Thyroid gland (tissue), 4 donors: ENCODE measurements at regions not wholly inside any gene's neighbourhood (a gene's known extent, or its start where the extent isn't known, plus 50 kb on each side); places are given as distances from the start of the nearest gene placed in this dataset.

ENCODE experiments used
- DNase-seq, 2 donors: peaks; one replicate each; pipeline ENCODE4 v3.0.0-alpha.2; 2019
- H3K27ac ChIP-seq, 3 donors: fragments of 200-600 bp; sonication (generic); 1 replicate in 2 of 3; 2 replicates in 1 of 3; pipeline ENCODE4 v1.5.1; 2016 to 2019; ENCODE audit warnings: mild to moderate bottlenecking in 1 of 3, moderate library complexity in 1 of 3
- H3K27me3 ChIP-seq: fragments of 200-600 bp; sonication (generic); one replicate; pipeline ENCODE4 v1.5.1; 2019
- H3K36me3 ChIP-seq, 2 donors: fragments of 200-600 bp; sonication (generic); one replicate each; pipeline ENCODE4 v1.5.1; 2016 to 2019
- H3K4me1 ChIP-seq, 2 donors: fragments of 200-600 bp; sonication (generic); one replicate each; pipeline ENCODE4 v1.5.1; 2017 to 2019
- H3K4me3 ChIP-seq, 3 donors: fragments of 200-600 bp; sonication (generic); replicated peaks in 1 of 3; 1 replicate in 2 of 3; 2 replicates in 1 of 3; pipeline ENCODE4 v1.5.1; 2016; ENCODE audit warnings: mild to moderate bottlenecking in 1 of 3
- H3K9me3 ChIP-seq: fragments of 200-600 bp; sonication (generic); one replicate; pipeline ENCODE4 v1.5.1; 2017
- POLR2A ChIP-seq, 2 donors: fragments of 450-650 bp; IDR thresholded peaks; one replicate each; pipeline ENCODE4 v1.6.1; 2017; ENCODE audit warnings: antibody characterized with exemption in 2 of 2, mild to moderate bottlenecking in 2 of 2, moderate library complexity in 1 of 2
- whole genome bisulfite sequencing, 2 donors: methylation state at CpG; one replicate each; pipeline ENCODE4 v1.1.5; 2017; 5-methylcytosine and 5-hydroxymethylcytosine counted together
- intact Hi-C: fragments of 100-400 bp; cut with DNase I; formaldehyde crosslinking; loops from one replicate; pipeline ENCODE4 v1.15.1; 2023
- TF ChIP-seq, protein P1 (sequence below), 6 experiments: fragments of 200-600 bp in 3 of 6; fragments of 450-650 bp in 3 of 6; sonication (generic) in 3 of 6; IDR thresholded peaks; one replicate each; pipeline ENCODE4 v1.5.1; 2016 to 2019; ENCODE audit warnings: antibody characterized with exemption in 6 of 6, mild to moderate bottlenecking in 2 of 6, inconsistent platforms in 1 of 6, moderate library complexity in 1 of 6

DNA sequence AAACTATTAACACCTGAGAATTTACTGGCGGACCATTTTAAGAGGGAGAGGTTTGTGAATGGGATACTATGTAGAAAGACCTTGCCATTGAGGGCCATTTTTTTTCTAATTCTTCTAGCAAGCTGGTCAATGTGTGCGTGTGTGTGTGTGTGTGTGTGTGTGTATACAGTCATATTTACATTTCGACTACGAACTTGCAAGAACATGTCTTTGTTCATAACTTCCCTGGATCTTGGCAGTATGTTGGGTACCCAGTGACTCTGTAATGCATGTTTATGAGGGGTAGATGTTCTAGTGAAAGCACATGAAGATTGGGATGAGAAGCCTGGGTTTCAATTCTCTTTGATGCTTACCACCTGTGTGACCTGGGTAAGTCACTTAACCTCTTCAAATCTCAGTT, 133.6 kb downstream of the UBE2E3 start:
- no peak for DNase-seq
- TF ChIP-seq, protein P1, sequence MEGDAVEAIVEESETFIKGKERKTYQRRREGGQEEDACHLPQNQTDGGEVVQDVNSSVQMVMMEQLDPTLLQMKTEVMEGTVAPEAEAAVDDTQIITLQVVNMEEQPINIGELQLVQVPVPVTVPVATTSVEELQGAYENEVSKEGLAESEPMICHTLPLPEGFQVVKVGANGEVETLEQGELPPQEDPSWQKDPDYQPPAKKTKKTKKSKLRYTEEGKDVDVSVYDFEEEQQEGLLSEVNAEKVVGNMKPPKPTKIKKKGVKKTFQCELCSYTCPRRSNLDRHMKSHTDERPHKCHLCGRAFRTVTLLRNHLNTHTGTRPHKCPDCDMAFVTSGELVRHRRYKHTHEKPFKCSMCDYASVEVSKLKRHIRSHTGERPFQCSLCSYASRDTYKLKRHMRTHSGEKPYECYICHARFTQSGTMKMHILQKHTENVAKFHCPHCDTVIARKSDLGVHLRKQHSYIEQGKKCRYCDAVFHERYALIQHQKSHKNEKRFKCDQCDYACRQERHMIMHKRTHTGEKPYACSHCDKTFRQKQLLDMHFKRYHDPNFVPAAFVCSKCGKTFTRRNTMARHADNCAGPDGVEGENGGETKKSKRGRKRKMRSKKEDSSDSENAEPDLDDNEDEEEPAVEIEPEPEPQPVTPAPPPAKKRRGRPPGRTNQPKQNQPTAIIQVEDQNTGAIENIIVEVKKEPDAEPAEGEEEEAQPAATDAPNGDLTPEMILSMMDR (IDR thresholded peaks at IDR 0.05), result no peak
- TF ChIP-seq POLR2A (IDR thresholded peaks at IDR 0.05), result no peak
- intact Hi-C loops, result no loop called here
- 93 to 96% methylated on average over 4 of the region's 4 CpGs for WGBS, 2 donors
- Histone ChIP-seq H3K27ac (no peak overlapping the region), H3K27me3 (no peaks in the 10 kb centered on the region), H3K9me3 (no peaks in the 10 kb centered on the region), H3K36me3 (no peaks in the 10 kb centered on the region), H3K4me3 (no peak overlapping the region), H3K4me1 (no peaks in the 10 kb centered on the region)

DNA sequence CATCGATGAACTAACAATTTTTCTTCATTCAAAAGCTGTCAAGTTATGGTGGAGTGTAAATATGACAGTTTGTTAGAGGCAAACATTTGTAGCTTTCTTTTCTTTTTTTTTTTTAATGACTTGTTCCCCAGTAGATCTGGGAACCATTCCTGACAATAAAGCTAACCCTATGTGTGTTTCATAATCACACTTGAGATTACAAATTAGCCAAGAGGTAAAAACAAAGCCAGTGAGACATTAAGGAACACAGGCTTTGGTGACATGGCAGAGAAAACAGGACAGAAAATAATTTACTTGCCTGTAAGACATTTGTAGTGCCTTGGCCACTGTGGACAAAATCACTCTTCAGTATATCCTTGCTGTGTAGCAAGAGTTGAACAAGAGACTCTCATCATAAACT, 135.9 kb downstream of the UBE2E3 start:
- DNase-seq, result no peak
- H3K27me3 ChIP-seq, result no peaks in the 10 kb centered on the region
- no peak for TF ChIP-seq POLR2A (IDR thresholded peaks at IDR 0.05)
- TF ChIP-seq, protein P1 (IDR thresholded peaks at IDR 0.05), result no peak
- 80 to 82% methylated on average over 1 of the region's 1 CpG for WGBS, 2 donors
- no peaks in the 10 kb centered on the region for H3K36me3 ChIP-seq
- no peaks in the 10 kb centered on the region for H3K9me3 ChIP-seq
- H3K4me1 ChIP-seq, result no peaks in the 10 kb centered on the region
- no peak overlapping the region for H3K27ac ChIP-seq
- H3K4me3 ChIP-seq, result no peak overlapping the region
- intact Hi-C loops, result no loop called here

DNA sequence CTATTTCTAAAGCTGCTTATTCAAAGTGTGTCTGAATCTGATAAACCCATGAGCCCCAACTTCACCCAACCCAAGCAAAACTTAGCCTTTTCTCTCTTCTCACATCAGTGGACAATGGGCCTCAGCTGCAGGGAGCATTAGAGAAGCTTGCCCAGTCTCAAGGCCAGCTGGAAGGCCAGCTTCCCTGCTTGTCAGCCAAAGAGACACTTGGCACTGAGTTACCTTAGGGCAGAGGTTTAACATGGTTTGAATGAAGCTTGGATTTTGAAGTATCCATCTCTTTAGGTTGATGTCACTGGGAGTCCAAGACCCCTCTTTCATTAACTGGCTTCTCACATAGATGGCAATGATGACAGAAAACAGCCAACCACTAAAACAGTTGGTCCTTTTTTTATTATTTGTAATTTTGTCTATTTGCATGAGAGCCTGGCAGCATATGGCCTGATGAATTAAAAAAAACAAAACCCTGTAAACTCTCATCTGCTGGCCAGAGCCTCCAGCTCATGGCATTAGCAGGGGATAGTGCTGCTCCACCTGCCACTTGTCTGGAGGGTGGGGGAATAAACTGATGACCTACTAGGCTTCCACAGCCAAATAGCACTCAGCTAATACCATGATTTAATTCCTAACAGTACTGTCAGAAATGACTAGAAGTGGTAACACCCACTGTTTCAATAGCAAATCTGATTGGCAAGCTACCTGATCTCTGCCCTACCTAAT, 137.0 kb downstream of the UBE2E3 start:
- Histone ChIP-seq H3K36me3 (no peaks in the 10 kb centered on the region), H3K27ac (no peak overlapping the region), H3K9me3 (no peaks in the 10 kb centered on the region), H3K4me1 (no peaks in the 10 kb centered on the region), H3K27me3 (no peaks in the 10 kb centered on the region), H3K4me3 (no peak overlapping the region)
- intact Hi-C loops, result no loop called here
- TF ChIP-seq, protein P1 (IDR thresholded peaks at IDR 0.05), result no peak
- no peak for TF ChIP-seq POLR2A (IDR thresholded peaks at IDR 0.05)
- no peak for DNase-seq

DNA sequence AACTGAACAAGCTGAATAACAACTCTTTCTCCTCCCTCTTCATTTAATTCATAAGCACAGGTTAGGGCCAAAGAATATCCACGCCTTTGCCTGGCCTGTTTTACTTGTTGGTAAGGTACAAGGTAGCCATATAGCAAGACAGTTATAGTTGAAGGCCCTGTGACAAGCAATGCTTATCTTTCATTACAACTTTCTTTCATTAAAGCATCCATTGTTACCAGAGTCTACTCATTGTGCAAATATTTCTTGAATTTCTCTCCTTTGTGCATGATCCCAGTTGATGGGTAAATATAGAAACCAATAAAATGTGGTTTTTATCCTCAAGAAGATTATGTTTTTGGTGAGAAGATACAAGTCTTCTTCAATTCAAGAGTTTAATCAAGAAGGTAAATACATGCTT, 140.2 kb downstream of the UBE2E3 start:
- Histone ChIP-seq H3K9me3 (no peaks in the 10 kb centered on the region), H3K27ac (no peak overlapping the region), H3K36me3 (no peaks in the 10 kb centered on the region), H3K4me1 (no peaks in the 10 kb centered on the region), H3K4me3 (no peak overlapping the region), H3K27me3 (no peaks in the 10 kb centered on the region)
- WGBS, 2 donors, result 79 to 98% methylated on average over 1 of the region's 1 CpG
- intact Hi-C loops, result no loop called here
- no peak for DNase-seq
- no peak for TF ChIP-seq POLR2A (IDR thresholded peaks at IDR 0.05)
- TF ChIP-seq, protein P1 (IDR thresholded peaks at IDR 0.05), result no peak

DNA sequence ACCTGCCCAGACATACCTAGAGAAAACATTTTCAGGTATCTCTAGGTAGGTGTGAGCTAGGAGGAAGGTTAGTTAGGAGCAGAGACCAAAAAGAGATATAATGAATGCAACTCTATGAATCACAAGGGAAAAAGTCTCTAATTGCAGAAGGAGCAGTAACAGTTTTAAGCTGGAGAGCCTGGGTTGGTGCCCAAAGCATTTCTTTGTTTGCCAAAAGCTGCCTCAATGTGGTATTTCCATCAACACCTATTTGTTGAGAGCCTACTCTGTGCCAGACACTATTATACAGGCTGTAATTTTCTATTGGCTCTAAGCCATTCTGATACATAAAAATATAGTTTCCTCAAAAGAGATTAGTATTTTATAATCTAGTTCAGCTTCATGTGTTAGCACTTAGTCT, 141.6 kb downstream of the UBE2E3 start:
- no peaks in the 10 kb centered on the region for H3K4me1 ChIP-seq
- H3K36me3 ChIP-seq, result no peaks in the 10 kb centered on the region
- H3K9me3 ChIP-seq, result no peaks in the 10 kb centered on the region
- H3K27me3 ChIP-seq, result no peaks in the 10 kb centered on the region
- DNase-seq, result no peak
- no peak overlapping the region for H3K27ac ChIP-seq
- H3K4me3 ChIP-seq, result no peak overlapping the region
- no peak for TF ChIP-seq POLR2A (IDR thresholded peaks at IDR 0.05)
- intact Hi-C loops, result no loop called here
